Smooth muscle cell (in vitro differentiated cells): ENCODE measurements at regions not wholly inside any gene's neighbourhood (a gene's known extent, or its start where the extent isn't known, plus 50 kb on each side); places are given as distances from the start of the nearest gene placed in this dataset.

ENCODE experiments used
- DNase-seq: peaks from one replicate; lab custom pipeline; 2025; ENCODE audit not compliant: unreplicated experiment; lab: John Stamatoyannopoulos, UW
- H2AFZ ChIP-seq: fragments of 200-600 bp; sonication (generic); 2 replicates; pipeline ENCODE4 v1.6.0; 2016; ENCODE audit warnings: antibody characterized with exemption, low read depth, mild to moderate bottlenecking
- H3F3A ChIP-seq: fragments of 200-600 bp; sonication (generic); 2 replicates; pipeline ENCODE4 v1.6.0; 2017; ENCODE audit warnings: antibody characterized with exemption, low read depth
- H3K27ac ChIP-seq: fragments of 200-600 bp; sonication (generic); 2 replicates; pipeline ENCODE4 v1.5.1; 2016; ENCODE audit warnings: low read depth, mild to moderate bottlenecking
- H3K27me3 ChIP-seq: fragments of 200-600 bp; sonication (generic); 2 replicates; pipeline ENCODE4 v1.6.1; 2016; ENCODE audit warnings: low read depth, mild to moderate bottlenecking
- H3K36me3 ChIP-seq: fragments of 200-600 bp; sonication (generic); 2 replicates; pipeline ENCODE4 v1.5.1; 2016; ENCODE audit warnings: low read depth
- H3K4me1 ChIP-seq: fragments of 200-600 bp; sonication (generic); 2 replicates; pipeline ENCODE4 v1.5.1; 2016; ENCODE audit warnings: low read depth
- H3K4me2 ChIP-seq: fragments of 200-600 bp; sonication (generic); 2 replicates; pipeline ENCODE4 v1.6.0; 2016; ENCODE audit warnings: mild to moderate bottlenecking
- H3K4me3 ChIP-seq: fragments of 200-600 bp; sonication (generic); 2 replicates; pipeline ENCODE4 v1.5.1; 2016; ENCODE audit warnings: mild to moderate bottlenecking
- H3K79me2 ChIP-seq: fragments of 200-600 bp; sonication (generic); 2 replicates; pipeline ENCODE4 v1.6.0; 2016; ENCODE audit warnings: low read depth, mild to moderate bottlenecking
- H3K9ac ChIP-seq: fragments of 200-600 bp; sonication (generic); 2 replicates; pipeline ENCODE4 v1.6.0; 2016; ENCODE audit warnings: low read depth
- H3K9me3 ChIP-seq: fragments of 200-600 bp; sonication (generic); replicated peaks from 2 replicates; pipeline ENCODE4 v1.5.1; 2016; ENCODE audit warnings: low read depth
- H4K20me1 ChIP-seq: fragments of 200-600 bp; sonication (generic); 2 replicates; pipeline ENCODE4 v1.6.0; 2016; ENCODE audit warnings: low read depth
- CTCF ChIP-seq: fragments of 200-600 bp; sonication (generic); IDR thresholded peaks from 2 replicates; pipeline ENCODE4 v1.5.1; 2017; ENCODE audit warnings: borderline replicate concordance, mild to moderate bottlenecking, antibody characterized with exemption; ENCODE audit not compliant: insufficient read depth, poor library complexity, severe bottlenecking
- WGBS: methylation state at CpG from one replicate; pipeline ENCODE4 v1.1.7; 2016; ENCODE audit warnings: low lambda C conversion rate; 5-methylcytosine and 5-hydroxymethylcytosine counted together

DNA sequence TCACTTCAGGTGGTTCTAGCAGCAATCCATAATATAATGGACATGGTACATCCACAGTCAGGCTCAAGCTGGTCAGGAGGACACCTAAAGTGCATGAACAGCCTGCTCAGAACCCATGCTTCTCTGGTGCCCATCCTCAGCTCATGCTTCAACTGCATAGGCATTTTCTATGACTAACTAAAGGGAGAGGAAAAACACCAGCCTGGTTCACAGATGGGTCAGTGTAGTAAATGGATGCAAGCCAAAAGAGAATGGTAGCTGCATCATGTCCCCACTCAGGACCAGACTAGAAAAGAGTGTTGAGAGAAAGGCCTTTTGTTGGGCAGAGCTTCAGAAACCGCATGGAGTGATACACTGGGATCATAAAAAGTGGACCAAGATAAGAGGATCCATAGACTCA lies 556.6 kb downstream of the TLE1 start:
- no peak for DNase-seq
- WGBS, result 86% methylated on average over 1 of the region's 1 CpG
- H4K20me1 ChIP-seq, result no peaks in the 10 kb centered on the region
- H3K27me3 ChIP-seq, result no peaks in the 10 kb centered on the region
- H3F3A ChIP-seq, result no peaks in the 10 kb centered on the region
- no peak overlapping the region for H3K27ac ChIP-seq
- no peaks in the 10 kb centered on the region for H3K4me1 ChIP-seq
- H3K9ac ChIP-seq, result no peak overlapping the region
- H3K4me2 ChIP-seq, result no peak overlapping the region
- H3K4me3 ChIP-seq, result no peak overlapping the region
- no peak for TF ChIP-seq CTCF
- H3K9me3 ChIP-seq, result no peaks in the 10 kb centered on the region
- H2AFZ ChIP-seq, result no peak overlapping the region
- H3K36me3 ChIP-seq, result no peaks in the 10 kb centered on the region
- no peaks in the 10 kb centered on the region for H3K79me2 ChIP-seq

- no peak for TF ChIP-seq CTCF
- no peaks in the 10 kb centered on the region for H3F3A ChIP-seq
- no peak overlapping the region for H3K4me3 ChIP-seq
- H3K9me3 ChIP-seq, result no peaks in the 10 kb centered on the region
- no peaks in the 10 kb centered on the region for H3K27me3 ChIP-seq
- no peaks in the 10 kb centered on the region for H3K4me1 ChIP-seq
- DNase-seq, result no peak
- H3K4me2 ChIP-seq, result no peak overlapping the region
- H3K79me2 ChIP-seq, result no peaks in the 10 kb centered on the region
- H3K9ac ChIP-seq, result no peak overlapping the region
- no peaks in the 10 kb centered on the region for H4K20me1 ChIP-seq
- no peaks in the 10 kb centered on the region for H3K36me3 ChIP-seq
- WGBS, result 18% methylated on average over 2 of the region's 2 CpGs
- H2AFZ ChIP-seq, result no peak overlapping the region
- H3K27ac ChIP-seq, result no peak overlapping the region
Observed at GRCh38 chr9:81132318-81132717, 557.0 kb downstream of the TLE1 start.

GRCh38 chr9:81128701-81129100 lies 560.6 kb downstream of the TLE1 start:
- Histone ChIP-seq H3K27me3 (no peaks in the 10 kb centered on the region), H3K9me3 (no peaks in the 10 kb centered on the region), H3K79me2 (no peaks in the 10 kb centered on the region), H3K4me2 (no peak overlapping the region), H2AFZ (no peak overlapping the region), H4K20me1 (no peaks in the 10 kb centered on the region), H3F3A (no peaks in the 10 kb centered on the region), H3K9ac (no peak overlapping the region), H3K27ac (no peak overlapping the region), H3K36me3 (no peaks in the 10 kb centered on the region), H3K4me1 (peaks cover 10% of the 10 kb centered on the region), H3K4me3 (no peak overlapping the region)
- no peak for DNase-seq
- 84% methylated on average over 6 of the region's 6 CpGs for WGBS
- no peak for TF ChIP-seq CTCF

- WGBS, result 49% methylated on average over 3 of the region's 3 CpGs
- Histone ChIP-seq H3K36me3 (no peaks in the 10 kb centered on the region), H3K27ac (peak overlapping the region; percentile 21), H2AFZ (no peak overlapping the region), H3K4me2 (no peak overlapping the region), H3K79me2 (no peaks in the 10 kb centered on the region), H3K27me3 (no peaks in the 10 kb centered on the region), H3K9ac (no peak overlapping the region), H3K4me1 (peaks cover 10% of the 10 kb centered on the region), H4K20me1 (no peaks in the 10 kb centered on the region), H3F3A (no peaks in the 10 kb centered on the region), H3K9me3 (no peaks in the 10 kb centered on the region), H3K4me3 (no peak overlapping the region)
- DNase-seq, result no peak
- TF ChIP-seq CTCF, result no peak
Observed at GRCh38 chr9:81125446-81126092, 563.8 kb downstream of the TLE1 start.
